PFSK-1 (cell line): ENCODE measurements at regions not wholly inside any gene's neighbourhood (a gene's known extent, or its start where the extent isn't known, plus 50 kb on each side); places are given as distances from the start of the nearest gene placed in this dataset.

Experiments
- POLR2AphosphoS5 ChIP-seq: IDR thresholded peaks from 2 replicates; pipeline ENCODE4 v1.6.1; 2012; ENCODE audit warnings: low read depth, mild to moderate bottlenecking, control low read depth, low read length, moderate library complexity
- REST ChIP-seq, 2 experiments: IDR thresholded peaks; 2 replicates each; pipeline versions ENCODE4 v1.6.1 to v1.8.0; 2011 to 2012; ENCODE audit warnings: low read depth in 2 of 2, low read length in 2 of 2, control low read depth in 1 of 2, inconsistent platforms in 1 of 2, mild to moderate bottlenecking in 1 of 2, moderate library complexity in 1 of 2; ENCODE audit not compliant: insufficient read depth in 1 of 2
- SIN3A ChIP-seq: IDR thresholded peaks from 2 replicates; pipeline ENCODE4 v1.6.1; 2012; ENCODE audit warnings: mild to moderate bottlenecking, low read length, moderate library complexity, borderline replicate concordance; ENCODE audit not compliant: insufficient read depth
- TAF1 ChIP-seq: IDR thresholded peaks from 2 replicates; pipeline ENCODE4 v1.6.1; 2012; ENCODE audit warnings: low read length, control low read depth, borderline replicate concordance; ENCODE audit not compliant: insufficient read depth

DNA sequence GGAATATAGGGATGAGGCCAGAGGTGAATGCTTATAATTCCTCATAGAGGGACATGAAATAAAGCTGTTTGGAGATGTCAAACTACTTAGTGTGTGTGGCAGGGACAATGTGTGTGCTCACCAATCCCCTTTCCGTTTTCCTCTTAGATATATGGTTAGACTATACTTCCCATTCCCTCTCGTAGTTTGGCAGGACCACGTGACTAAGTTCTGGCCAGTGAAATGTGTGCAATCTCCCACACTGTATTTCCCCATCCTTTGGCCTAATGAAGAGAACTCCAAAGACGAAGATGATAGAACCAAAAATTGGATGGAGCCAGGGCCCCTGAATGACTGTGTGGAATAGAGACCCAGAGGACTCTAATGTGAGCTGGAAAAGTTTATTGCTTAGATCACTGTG is 233.4 kb upstream of the KLF4 start:
- TF ChIP-seq SIN3A (no peak), TAF1 (no peak), REST (IDR thresholded peaks at IDR 0.05; ENCODE audit: insufficient read depth in 1 of 2, low read depth in 2 of 2, low read length in 2 of 2) (no peak), POLR2AphosphoS5 (no peak)
